ENCODE measurements at regions not wholly inside any gene's neighbourhood (a gene's known extent, or its start where the extent isn't known, plus 50 kb on each side); places are given as distances from the start of the nearest gene placed in this dataset.

- DNase-seq = no peak
These were observed 1514.7 kb upstream of the MIR17HG start for GRCh38 chr13:89832827-89833226.

DNA sequence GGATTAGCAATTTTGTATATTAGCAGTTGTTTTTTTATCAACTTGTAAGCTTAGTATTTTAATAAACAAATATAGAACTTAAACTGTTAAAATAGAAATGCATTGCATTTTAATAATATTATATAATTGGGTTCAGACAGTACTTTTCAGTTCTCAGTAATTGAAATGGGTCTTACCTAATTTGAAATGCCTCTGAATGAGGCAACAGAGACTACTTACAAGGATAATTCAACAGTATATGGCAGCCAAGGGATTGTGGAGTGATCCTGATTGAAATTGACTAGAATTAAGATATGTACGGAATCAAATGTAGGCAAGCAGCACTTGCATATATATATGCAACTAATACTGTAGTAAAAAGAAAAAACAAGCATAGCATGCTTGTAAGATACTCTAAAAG lies 1503.9 kb upstream of the MIR17HG start:
- no peak for DNase-seq

DNA sequence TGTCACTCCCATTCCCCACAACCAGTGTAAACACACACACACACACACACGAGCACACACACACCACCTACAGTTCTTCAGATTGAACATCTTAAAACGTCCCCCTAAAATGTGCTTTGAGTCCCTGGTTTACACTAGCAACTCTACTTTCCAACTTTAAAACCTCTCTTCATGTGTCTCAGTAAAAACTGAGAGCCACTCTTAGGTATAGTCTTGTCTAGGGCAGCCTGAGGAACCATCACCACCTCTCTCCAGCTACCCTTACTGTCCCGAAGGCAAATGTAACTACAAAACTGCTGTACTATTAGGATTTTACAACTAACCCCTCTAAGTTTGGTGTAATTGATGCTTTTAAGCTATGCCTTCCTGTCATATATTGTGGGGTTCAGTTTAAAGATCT lies 1501.6 kb upstream of the MIR17HG start:
- DNase-seq = no peak

DNA sequence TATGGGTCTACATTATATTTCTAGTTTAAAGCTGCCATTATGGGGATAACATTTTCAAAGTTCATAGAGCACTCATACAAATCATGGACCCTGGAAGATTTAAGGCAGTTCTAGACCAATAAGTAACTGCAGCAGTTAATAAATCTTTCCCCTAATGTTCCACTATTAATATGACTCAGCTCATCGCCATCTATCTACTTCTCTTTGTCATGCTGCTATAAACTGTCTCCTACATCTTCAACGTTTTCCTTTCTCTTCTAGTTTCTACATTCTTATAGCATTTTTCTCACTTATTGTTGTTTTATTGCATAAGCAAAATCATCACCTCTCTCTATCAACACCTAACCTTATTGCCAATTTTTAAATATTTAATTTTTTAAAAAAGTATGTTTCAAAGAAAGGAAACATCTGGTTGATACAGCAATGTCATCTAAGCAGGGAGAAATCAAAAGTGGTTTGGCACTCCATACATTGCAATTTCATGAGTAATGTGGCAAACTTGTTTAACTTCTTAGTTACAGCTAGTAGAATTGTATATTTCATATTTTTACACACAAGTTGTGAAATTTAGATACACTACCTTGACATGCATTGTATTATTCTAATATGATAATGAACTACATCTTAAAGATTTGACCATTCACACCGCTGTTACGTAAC lies 1500.4 kb upstream of the MIR17HG start:
- no peak for DNase-seq

DNA sequence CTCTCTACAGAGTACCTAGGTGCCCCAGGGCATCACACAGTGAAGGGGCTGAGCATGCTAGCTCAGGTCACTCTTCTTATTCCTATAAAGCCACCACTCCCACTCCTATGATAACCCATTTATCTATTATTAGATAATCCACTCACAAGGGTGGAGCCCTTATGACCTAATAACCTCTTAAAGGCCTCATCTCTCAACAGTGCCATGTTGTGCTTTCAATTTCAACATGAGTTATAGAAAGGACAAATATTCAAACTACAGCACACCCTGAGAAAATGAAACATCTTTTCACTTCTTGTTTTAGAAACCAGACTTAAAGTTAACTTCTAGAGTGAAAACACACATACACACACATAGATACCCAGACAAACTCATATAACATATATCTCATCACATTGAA lies 1494.9 kb upstream of the MIR17HG start:
- DNase-seq = no peak

DNA sequence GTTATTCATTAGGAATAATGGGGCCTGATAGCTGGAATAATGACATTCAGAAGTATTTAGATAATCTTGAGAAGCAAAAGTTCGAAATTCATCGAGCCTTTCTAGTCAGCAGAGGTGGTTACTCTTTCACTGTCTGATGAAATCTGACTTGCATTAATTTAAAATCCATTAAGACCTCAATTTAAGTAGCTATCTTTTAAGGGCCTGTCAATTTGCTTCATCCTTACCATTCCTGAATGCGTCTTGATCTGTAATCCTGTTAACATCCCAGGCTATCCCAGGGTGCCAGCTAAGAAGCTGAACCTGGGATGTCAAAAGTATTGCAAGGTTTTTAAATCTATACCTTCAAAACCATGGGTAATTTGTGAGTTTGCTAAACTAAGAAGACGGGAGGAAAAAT lies 1491.0 kb upstream of the MIR17HG start:
- no peak for DNase-seq

- no peak for DNase-seq
These were observed 1490.0 kb upstream of the MIR17HG start for GRCh38 chr13:89857502-89857901.

- no peak for DNase-seq
These were observed 1485.3 kb upstream of the MIR17HG start for GRCh38 chr13:89862011-89862690.

DNA sequence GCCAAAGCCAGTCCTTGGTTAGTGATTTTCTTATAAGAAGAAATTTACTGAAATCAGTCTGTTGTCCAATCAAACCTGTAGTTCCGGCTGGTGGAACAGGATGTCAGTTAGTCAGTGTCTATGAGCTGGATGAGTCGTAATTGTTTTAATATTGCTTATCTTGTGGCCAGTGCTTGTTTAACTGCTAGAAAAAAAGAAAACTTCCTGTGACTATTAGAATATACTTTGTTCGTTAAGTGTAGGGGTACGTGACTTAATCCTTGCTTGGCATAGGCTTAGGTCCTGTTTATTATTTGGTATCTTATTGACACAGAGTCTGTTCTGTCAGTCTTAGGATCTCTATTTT lies 1484.8 kb upstream of the MIR17HG start:
- DNase-seq = no peak

- no peak for DNase-seq
These were observed 1482.1 kb upstream of the MIR17HG start for GRCh38 chr13:89865164-89866064.

- no peak for DNase-seq
These were observed 1478.2 kb upstream of the MIR17HG start for GRCh38 chr13:89869312-89869711.

DNA sequence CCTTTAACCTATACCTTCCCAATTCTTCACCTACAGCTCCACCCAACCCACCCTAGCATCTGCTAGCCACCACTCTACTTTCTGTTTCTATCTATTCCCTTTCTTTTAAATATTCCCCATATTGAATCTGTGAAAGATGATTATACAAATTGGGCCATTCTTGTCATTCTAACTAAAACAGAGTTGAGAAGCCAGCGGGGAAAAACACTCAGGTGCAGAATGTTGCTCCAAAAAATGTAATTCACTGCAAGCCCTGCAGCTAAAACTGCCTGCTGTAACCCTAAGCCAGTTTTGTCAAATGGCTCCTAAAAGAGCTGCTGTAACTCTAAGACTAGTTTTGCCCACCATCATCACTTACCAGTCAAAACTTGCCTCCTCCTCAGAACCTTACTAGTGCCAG lies 1468.6 kb upstream of the MIR17HG start:
- DNase-seq = no peak

- DNase-seq = no peak
These were observed 1467.3 kb upstream of the MIR17HG start for GRCh38 chr13:89880201-89880600.

- DNase-seq = no peak
These were observed 1463.5 kb upstream of the MIR17HG start for GRCh38 chr13:89883893-89884448.

DNA sequence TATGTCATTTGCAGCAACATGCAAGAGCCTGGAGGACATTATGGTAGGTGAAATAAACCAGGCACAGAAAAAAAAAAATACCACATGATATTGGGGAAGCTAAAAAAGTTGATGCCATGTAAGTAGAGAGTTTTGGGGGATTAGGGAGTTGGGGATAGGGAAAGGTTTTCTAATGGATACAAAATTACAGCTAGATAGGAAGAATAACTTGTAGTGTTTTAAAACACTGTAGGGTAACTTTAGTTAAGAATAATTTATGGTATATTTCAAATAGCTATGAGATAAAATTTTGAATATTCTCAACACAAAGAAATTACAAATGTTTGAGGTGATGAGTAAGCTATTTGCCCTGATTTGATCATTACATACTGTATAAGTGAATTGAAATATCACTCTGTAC lies 1456.7 kb upstream of the MIR17HG start:
- no peak for DNase-seq

- no peak for DNase-seq
These were observed 1456.1 kb upstream of the MIR17HG start for GRCh38 chr13:89891416-89891815.

DNA sequence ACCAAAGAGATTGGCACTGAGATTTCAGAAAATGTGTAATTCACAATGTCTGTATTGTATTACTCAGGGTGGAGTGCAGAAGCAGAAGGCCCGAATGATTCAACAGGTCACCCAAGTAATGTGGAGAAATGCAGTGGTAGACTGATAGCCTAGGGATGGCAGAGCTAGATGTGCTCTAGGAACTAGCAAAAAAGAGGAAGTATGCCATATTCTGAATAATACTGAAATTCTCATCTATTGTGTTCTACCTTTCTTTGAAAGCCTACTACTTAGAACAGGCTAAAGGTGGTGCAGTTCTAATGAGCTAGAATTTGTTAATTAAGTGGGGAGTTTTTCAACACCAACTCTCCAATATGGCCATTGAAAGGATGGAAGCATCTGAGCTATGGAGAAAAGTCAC lies 1449.8 kb upstream of the MIR17HG start:
- DNase-seq = no peak

DNA sequence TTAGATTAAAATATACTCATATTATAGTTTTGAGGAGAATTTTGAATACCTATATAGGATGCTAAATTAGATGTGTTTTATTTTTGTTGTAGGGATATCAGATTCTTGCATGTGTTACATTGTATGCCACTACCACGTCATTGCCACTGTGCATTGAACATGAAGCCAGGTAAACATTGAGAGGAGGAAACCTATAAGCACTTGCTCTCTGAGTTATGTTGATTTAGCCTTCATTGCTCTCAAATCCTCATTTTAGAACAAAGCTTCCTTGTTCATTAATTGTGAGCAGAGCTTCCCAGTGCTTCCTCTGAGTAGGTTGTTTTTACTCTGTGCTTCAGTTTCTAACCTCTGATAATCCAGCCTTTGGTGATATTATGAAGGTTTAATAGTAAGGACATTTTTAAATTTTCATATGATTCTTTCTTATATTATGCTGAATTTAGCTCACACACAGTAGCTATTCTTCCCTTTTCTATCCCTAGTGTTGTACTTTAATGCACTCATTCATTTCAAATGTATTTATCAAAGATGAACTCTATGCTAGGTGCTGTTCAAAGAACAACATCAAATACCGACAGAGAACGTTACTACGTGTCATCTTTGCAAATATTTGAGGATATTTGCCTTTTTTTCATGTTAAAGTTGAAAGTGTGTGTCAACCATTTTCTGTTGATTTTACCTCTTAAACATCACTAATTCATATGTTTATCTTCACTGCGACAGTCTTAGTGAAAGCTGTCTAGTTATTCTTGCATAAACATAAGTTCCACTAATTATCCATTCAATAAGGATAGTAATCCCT lies 1448.0 kb upstream of the MIR17HG start:
- no peak for DNase-seq

GRCh38 chr13:89900104-89900765 lies 1447.3 kb upstream of the MIR17HG start:
- DNase-seq = peak; percentile 16

DNA sequence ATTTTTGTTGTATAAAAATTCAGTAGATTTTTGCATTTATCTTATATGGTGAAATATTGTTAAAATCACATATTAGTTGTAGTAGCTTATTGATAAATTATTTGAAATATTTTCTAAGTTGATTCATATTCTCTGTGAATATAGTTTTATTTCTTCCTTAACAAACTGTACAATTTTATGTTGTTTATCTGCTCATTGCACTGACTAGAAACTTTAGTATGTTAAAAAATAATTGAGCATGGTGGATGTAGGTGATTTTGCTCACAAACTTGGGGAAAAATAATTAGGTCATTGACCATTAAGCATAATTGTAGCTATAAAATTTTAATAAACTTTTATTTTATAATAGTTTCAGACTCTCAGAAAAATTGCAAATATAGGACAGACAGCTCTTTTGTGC lies 1445.3 kb upstream of the MIR17HG start:
- DNase-seq = no peak

GRCh38 chr13:89903115-89903514 lies 1444.4 kb upstream of the MIR17HG start:
- no peak for DNase-seq

DNA sequence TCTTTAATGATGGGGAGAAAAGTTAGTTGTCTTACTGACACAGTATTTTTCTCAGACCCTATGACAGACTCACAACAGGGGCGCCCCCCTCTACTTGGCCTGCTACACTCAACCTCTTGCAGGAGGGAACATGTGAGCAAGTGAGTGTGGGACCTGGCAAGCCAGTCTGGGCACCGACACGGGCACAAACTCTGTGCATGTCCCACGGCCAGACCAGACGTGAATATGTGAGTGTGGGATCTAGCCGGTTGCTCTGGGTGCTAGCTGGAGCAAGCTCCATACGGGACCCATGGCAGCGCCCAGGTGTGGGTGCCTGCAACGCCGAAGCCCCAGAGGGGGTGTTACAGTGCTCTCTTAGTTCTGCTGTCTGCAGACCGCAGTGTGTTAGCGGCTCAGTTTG lies 1437.3 kb upstream of the MIR17HG start:
- DNase-seq = no peak

All from skin of body (tissue), 1 donor.